Lung microvascular endothelial cell (primary cell): ENCODE measurements at regions not wholly inside any gene's neighbourhood (a gene's known extent, or its start where the extent isn't known, plus 50 kb on each side); places are given as distances from the start of the nearest gene placed in this dataset.

Source experiments
- DNase-seq, 2 donors: peaks; one replicate each; pipeline versions ENCODE4 v3.0.0 to v3.0.0-alpha.2; 2010; ENCODE audit warnings: low read depth in 2 of 2

DNA sequence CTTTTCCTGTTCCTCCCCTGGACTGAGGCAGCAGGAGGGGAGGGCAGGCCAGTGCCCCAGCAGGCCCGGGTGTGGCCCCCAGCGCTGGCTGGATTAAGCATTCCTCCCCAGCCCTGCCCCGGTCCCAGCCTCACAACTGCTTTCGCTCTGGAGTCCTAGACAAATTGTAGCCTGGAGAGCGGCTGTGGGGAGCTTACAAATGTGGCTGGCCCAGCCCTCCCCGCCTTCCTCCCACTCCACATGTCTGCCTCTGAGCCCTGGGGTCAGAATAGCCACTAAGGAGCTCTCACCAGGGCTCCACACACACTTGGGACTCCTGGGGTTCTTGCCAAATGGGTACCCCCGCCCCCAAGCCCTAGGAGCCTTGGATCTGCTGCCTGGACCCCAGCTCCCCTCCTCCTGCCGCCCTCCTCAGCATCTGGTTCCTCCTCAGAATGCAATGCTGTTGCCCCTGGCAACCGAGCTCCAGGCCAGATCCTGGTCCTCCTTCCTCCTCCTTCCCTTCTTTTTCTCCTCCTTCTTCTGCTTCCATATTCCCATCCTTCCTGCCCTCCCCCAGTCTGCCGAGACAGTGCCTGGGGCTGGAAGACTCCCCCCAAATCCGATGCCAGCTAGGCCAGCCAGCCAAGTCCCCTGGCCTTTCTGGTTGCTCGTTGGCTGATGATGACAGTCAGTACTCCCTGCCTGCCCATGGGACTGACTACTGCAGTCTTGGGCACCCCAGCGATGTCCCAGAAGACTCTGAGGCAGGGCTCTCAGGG, 91.1 kb downstream of the LINGO1 start:
- no peak for DNase-seq

DNA sequence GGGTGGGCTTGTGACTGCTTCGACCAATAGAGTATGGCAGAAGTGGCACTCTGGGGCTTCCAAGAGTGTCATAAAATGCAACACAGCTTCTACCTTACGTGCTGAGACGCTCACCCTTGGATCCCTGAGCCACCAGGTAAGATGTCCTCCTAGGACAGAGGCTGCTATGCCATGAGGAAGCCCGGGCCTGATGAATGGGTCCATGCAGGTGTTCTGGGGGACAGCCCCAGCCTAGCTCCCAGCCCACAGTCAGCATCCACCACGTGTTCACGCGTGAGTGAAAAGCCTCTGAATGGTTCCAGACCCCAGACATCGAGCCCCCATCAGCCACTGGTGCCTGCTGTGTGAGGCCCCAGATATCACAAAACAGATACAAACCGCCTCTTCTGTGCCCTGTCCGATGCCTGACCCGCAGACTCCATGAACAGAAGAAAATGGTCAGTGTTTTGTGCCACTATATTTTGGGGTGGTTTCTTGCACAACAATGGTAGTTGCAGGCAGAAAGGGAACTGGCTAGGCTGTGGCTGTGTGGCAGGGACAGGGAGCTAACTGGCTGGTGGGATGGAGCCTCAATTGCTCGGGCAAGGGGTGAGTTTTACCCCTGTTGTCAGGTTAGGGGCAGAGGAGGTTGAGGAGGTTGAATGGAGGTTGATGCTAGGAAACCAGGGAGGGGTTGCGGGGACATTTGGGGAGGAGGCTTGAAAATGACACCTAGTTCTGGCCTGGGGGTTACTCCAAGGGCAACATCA, 92.2 kb downstream of the LINGO1 start:
- no peak for DNase-seq

GRCh38 chr15:77538793-77539497, 93.8 kb downstream of the LINGO1 start:
- no peak for DNase-seq

- no peak for DNase-seq
Measured at GRCh38 chr15:77538027-77538451, 94.7 kb downstream of the LINGO1 start.

- DNase-seq: no peak
Measured at GRCh38 chr15:77537006-77537405, 95.7 kb downstream of the LINGO1 start.

GRCh38 chr15:77535845-77536244, 96.9 kb downstream of the LINGO1 start:
- peak in 1 of 2 donors; percentile 13 for DNase-seq
